KMS-11 (cell line): ENCODE measurements at regions not wholly inside any gene's neighbourhood (a gene's known extent, or its start where the extent isn't known, plus 50 kb on each side); places are given as distances from the start of the nearest gene placed in this dataset.

Experiments used
- H2AFZ ChIP-seq: fragments of 200-600 bp; sonication (generic); 2 replicates; pipeline ENCODE4 v1.6.1; 2016; ENCODE audit warnings: antibody characterized with exemption, mixed run types, low read depth
- H3K27ac ChIP-seq: fragments of 200-600 bp; sonication (generic); 2 replicates; pipeline ENCODE4 v1.6.1; 2016; ENCODE audit warnings: mild to moderate bottlenecking, mixed run types
- H3K27me3 ChIP-seq: fragments of 200-600 bp; sonication (generic); 2 replicates; pipeline ENCODE4 v1.6.1; 2017; ENCODE audit warnings: mild to moderate bottlenecking, low read depth, mixed run types, moderate library complexity; ENCODE audit not compliant: insufficient read depth
- H3K36me3 ChIP-seq: fragments of 200-600 bp; sonication (generic); 2 replicates; pipeline ENCODE4 v1.6.1; 2017; ENCODE audit warnings: mild to moderate bottlenecking, mixed run types; ENCODE audit not compliant: insufficient read depth
- H3K4me1 ChIP-seq: fragments of 200-600 bp; sonication (generic); 2 replicates; pipeline ENCODE4 v1.6.1; 2016; ENCODE audit warnings: mild to moderate bottlenecking, low read depth, mixed run types; ENCODE audit not compliant: poor library complexity, severe bottlenecking
- H3K4me2 ChIP-seq: fragments of 200-600 bp; sonication (generic); 2 replicates; pipeline ENCODE4 v1.7.0; 2016; ENCODE audit warnings: mild to moderate bottlenecking, mixed run types
- H3K4me3 ChIP-seq: fragments of 200-600 bp; sonication (generic); IDR thresholded peaks from 2 replicates; pipeline ENCODE4 v1.6.1; 2017; ENCODE audit warnings: low read depth, low read length, mixed read lengths; ENCODE audit not compliant: insufficient read depth
- H3K79me2 ChIP-seq: fragments of 200-600 bp; sonication (generic); 2 replicates; pipeline ENCODE4 v1.6.1; 2016; ENCODE audit warnings: low read depth, mixed run types; ENCODE audit not compliant: insufficient read depth
- H3K9ac ChIP-seq: fragments of 200-600 bp; sonication (generic); 2 replicates; pipeline ENCODE4 v1.6.1; 2016; ENCODE audit warnings: mild to moderate bottlenecking, mixed run types
- H4K20me1 ChIP-seq: fragments of 200-600 bp; sonication (generic); 2 replicates; pipeline ENCODE4 v1.6.1; 2016; ENCODE audit warnings: mild to moderate bottlenecking, mixed run types; ENCODE audit not compliant: insufficient read depth
- TF ChIP-seq, protein P1 (sequence below): fragments of 200-600 bp; sonication (generic); conservative IDR thresholded peaks from 2 replicates; pipeline ENCODE4 v1.6.1; 2017; ENCODE audit warnings: low read depth, mild to moderate bottlenecking, antibody characterized with exemption, low read length, moderate library complexity, mixed read lengths

DNA sequence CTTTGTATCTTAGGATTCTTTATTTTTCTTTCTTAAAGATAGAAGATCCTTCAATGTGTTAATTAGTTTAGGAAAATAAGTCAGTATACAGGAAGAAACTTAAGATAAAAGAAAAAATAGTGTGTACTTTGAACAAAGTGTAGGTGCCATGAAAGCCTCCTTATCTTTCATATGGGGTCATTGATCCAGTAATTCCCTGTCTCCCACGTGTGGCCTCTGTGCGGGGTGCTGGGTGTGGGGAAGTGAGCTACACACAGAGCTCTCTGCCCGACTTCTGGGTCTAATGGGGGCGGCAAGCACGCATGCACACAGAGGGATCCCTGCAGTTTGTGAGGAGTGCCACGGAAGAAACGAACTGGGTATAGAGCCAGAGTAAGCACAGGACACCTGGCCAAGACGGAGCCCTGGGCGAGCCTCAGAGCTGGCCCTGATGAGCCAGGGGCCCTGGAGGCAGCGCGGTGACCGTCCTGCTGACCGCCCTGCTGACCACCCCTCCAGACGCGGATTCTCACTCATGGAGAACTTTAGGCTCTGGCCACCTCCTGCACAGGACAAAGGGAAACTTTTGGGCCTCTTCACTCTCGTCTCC, 253.5 kb downstream of the ACKR3 start:
- Histone ChIP-seq H2AFZ (no peak overlapping the region), H3K27me3 (no peaks in the 10 kb centered on the region), H3K4me3 (no peak overlapping the region), H3K4me1 (no peaks in the 10 kb centered on the region), H3K27ac (no peak overlapping the region), H3K79me2 (no peaks in the 10 kb centered on the region), H4K20me1 (no peaks in the 10 kb centered on the region), H3K4me2 (no peak overlapping the region), H3K9ac (no peak overlapping the region), H3K36me3 (no peaks in the 10 kb centered on the region)
- TF ChIP-seq, protein P1, sequence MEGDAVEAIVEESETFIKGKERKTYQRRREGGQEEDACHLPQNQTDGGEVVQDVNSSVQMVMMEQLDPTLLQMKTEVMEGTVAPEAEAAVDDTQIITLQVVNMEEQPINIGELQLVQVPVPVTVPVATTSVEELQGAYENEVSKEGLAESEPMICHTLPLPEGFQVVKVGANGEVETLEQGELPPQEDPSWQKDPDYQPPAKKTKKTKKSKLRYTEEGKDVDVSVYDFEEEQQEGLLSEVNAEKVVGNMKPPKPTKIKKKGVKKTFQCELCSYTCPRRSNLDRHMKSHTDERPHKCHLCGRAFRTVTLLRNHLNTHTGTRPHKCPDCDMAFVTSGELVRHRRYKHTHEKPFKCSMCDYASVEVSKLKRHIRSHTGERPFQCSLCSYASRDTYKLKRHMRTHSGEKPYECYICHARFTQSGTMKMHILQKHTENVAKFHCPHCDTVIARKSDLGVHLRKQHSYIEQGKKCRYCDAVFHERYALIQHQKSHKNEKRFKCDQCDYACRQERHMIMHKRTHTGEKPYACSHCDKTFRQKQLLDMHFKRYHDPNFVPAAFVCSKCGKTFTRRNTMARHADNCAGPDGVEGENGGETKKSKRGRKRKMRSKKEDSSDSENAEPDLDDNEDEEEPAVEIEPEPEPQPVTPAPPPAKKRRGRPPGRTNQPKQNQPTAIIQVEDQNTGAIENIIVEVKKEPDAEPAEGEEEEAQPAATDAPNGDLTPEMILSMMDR: no peak

DNA sequence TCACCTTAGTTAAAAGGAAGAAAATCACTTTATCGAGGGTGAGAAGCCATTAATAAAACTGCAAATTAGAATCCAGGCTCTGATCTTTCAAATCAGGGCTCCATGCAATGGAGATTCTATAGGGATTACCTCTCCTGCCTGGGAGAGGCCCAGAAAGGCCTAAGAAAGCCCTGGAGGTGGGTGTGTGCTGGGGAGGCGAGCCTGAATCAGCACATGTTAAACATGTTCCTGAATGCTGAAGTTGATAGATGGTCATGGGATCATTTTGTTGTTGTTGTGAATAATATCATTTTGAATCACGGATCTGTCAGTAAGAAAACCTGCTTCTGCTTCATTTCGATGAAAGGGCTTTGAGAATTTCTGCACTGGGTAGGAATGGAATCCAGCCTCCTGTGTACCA, 254.3 kb downstream of the ACKR3 start:
- no peak overlapping the region for H3K9ac ChIP-seq
- no peak overlapping the region for H3K27ac ChIP-seq
- H4K20me1 ChIP-seq: no peaks in the 10 kb centered on the region
- H3K36me3 ChIP-seq: no peaks in the 10 kb centered on the region
- H3K4me1 ChIP-seq: no peaks in the 10 kb centered on the region
- TF ChIP-seq, protein P1: no peak
- no peak overlapping the region for H2AFZ ChIP-seq
- H3K4me3 ChIP-seq: no peak overlapping the region
- H3K79me2 ChIP-seq: no peaks in the 10 kb centered on the region
- no peak overlapping the region for H3K4me2 ChIP-seq
- no peaks in the 10 kb centered on the region for H3K27me3 ChIP-seq

DNA sequence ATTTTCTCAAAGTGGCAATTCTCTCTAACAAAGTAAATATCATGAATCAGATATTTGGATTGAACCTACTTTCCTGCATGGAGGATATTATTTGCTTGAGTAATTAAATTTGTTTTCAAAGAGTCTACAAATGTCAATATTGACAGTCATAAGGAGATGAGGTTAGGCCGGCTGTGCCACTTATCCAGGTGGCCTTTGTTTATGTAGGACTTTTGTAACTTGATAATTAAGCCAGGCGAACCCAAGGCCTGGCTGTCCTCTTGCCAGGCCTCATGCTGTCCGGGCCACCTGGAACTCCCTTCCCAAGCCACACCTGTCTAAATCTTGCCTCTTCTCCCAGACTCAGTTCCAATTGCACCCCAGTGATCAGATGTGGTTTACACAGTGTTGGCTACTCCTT, 255.2 kb downstream of the ACKR3 start:
- H3K27me3 ChIP-seq: no peaks in the 10 kb centered on the region
- TF ChIP-seq, protein P1: no peak
- no peaks in the 10 kb centered on the region for H3K4me1 ChIP-seq
- H3K79me2 ChIP-seq: no peaks in the 10 kb centered on the region
- H4K20me1 ChIP-seq: no peaks in the 10 kb centered on the region
- H3K4me2 ChIP-seq: no peak overlapping the region
- H3K4me3 ChIP-seq: no peak overlapping the region
- H3K27ac ChIP-seq: no peak overlapping the region
- no peak overlapping the region for H3K9ac ChIP-seq
- H2AFZ ChIP-seq: no peak overlapping the region
- no peaks in the 10 kb centered on the region for H3K36me3 ChIP-seq

DNA sequence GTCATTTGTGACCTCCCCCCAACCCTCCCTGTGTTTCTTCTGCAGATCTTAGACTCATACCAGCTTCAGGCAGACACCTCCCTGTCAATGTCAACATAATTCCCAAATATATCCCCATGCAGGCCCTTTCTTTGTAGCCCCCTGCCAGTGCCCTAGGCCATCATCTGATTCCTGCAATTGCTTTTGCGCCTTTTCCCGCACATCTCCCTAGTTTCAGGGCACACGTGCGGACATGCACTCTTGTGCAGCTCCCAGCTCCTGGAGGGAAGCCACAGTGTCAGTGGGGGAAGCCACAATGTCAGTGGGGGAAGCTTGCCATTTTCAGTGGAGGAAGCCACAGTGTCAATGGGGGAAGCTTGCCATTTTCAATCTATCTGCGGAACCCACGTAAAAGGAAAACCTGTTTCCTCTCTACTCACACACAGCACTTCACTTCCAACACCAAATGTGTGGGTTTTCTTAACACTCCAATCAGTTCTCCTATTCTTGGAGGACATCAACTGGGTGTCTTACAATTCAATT, 256.4 kb downstream of the ACKR3 start:
- no peaks in the 10 kb centered on the region for H3K36me3 ChIP-seq
- no peak overlapping the region for H3K4me2 ChIP-seq
- H3K79me2 ChIP-seq: no peaks in the 10 kb centered on the region
- H4K20me1 ChIP-seq: no peaks in the 10 kb centered on the region
- no peak overlapping the region for H3K4me3 ChIP-seq
- H2AFZ ChIP-seq: no peak overlapping the region
- no peaks in the 10 kb centered on the region for H3K4me1 ChIP-seq
- H3K9ac ChIP-seq: no peak overlapping the region
- H3K27me3 ChIP-seq: no peaks in the 10 kb centered on the region
- TF ChIP-seq, protein P1: no peak
- H3K27ac ChIP-seq: no peak overlapping the region
